ENCODE measurements at regions not wholly inside any gene's neighbourhood (a gene's known extent, or its start where the extent isn't known, plus 50 kb on each side); places are given as distances from the start of the nearest gene placed in this dataset.

DNA sequence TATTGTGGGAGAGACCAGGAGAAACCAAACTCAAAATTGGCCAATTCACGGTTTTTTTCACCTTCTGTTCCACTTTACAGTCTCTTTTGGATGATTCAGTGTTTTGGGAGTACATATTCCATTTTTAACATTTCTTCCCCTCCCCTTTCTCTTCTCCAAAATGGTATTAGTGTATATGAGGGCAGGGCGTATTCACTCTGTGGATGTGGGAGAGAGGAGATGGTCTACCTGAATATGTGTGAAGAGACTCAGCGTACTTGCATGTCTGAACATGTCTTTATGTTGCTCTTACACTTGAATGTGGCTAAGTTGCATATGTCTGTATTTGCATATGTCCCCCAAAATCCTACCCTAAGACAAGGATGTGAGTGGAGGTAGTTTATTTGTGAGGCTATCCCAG is 291.0 kb upstream of the PPP2R3A start:
- no peak for DNase-seq
- no peak for ATAC-seq
- intact Hi-C loops (cut with DNase I, micrococcal nuclease), result no loop called here

DNA sequence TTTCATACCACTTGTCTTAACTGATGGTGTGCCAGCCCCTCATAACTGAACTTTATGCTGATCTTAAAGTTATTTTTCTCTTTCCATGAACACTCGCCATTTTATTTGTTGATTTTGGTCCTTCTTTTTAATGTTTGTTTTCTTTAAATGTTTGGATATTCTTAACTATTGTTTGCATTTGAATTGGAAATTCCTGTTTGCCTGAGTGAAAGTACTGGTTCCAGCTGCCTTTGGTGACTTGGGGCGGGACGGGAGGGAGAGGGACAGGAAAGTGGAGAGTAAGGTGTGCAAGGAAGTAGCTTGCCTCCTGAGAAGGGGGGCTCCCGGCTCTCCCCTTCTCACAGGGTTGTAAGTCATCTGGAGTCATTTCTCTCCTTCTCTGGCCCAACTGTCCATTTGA is 287.1 kb upstream of the PPP2R3A start:
- DNase-seq (no peak), ATAC-seq (no peak)
- intact Hi-C loops (cut with DNase I, micrococcal nuclease), result no loop called here

- DNase-seq, result no peak
Measured at GRCh38 chr3:135688003-135688402, 277.5 kb upstream of the PPP2R3A start.

GRCh38 chr3:135690664-135691063 is 274.9 kb upstream of the PPP2R3A start:
- DNase-seq (no peak), ATAC-seq (no peak)
- intact Hi-C loops (cut with DNase I, micrococcal nuclease), result no loop called here

More at GRCh38 chr3:135688003-135688402, 277.5 kb upstream of the PPP2R3A start:
- intact Hi-C loops (cut with DNase I, micrococcal nuclease), result no loop called here
- no peak for ATAC-seq

DNA sequence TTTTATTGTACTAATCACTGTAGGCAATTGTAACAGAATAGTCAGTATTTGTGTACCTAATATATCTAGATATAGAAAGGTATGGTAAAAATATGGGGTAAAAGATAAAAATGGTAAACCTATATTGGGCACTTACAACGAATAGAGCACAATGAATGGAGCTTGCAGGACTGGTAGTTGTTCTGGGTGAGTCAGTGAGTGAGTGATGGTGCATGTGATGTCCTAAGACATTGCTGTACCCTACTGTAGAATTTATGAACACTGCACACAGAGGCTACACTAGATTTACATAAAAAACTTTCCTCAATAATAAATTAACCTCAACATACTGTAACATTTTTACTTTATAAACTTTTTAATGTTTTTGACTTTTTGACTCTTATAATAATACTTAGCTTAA is 274.3 kb upstream of the PPP2R3A start:
- intact Hi-C loops (cut with DNase I, micrococcal nuclease), result no loop called here
- ATAC-seq, result no peak
- no peak for DNase-seq

DNA sequence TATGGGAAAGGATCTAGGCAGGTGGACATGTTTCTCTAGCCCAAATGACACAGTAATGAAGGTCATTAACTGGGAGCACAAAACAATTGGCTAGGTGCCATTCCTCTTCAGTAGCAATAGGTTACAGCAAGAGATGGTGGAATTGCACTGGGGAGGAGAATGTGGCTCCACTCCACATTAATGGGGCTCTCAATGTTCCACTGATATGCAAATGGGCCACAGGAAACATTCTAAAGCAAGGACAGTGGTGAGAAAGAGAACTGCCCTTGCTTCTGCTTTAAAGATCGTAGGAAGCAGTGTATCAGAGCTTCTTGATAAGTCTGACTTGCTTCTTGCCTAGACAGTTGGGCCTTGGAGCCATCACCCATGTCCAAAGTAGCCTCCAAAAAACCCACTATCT is 271.4 kb upstream of the PPP2R3A start:
- intact Hi-C loops (cut with DNase I, micrococcal nuclease), result no loop called here
- no peak for DNase-seq
- ATAC-seq, result no peak

DNA sequence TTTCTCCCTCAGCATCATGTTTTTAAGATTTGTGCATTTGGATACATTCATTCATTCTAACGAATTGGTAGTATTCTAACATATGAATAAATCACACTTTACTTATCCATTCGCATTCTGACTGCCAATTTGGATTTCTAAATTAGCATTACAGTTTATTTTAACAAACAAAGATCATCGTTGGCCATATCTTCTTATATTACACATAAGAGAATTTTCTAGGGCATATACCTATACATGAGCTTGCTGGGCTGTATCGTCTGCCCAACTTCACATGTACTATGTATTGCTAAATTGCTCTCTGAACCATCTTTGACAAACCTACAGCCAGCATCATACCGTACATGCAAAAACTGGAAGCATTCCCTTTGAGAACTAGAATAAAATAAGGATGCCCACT is 265.8 kb upstream of the PPP2R3A start:
- no peak for DNase-seq
- intact Hi-C loops (cut with DNase I, micrococcal nuclease), result no loop called here
- no peak for ATAC-seq

GRCh38 chr3:135706758-135707375 is 258.7 kb upstream of the PPP2R3A start:
- ATAC-seq (no peak), DNase-seq (no peak)
- intact Hi-C loops (cut with DNase I, micrococcal nuclease), result no loop called here

GRCh38 chr3:135719449-135719848 is 246.1 kb upstream of the PPP2R3A start:
- intact Hi-C loops (cut with DNase I, micrococcal nuclease), result no loop called here
- DNase-seq (no peak), ATAC-seq (no peak)

DNA sequence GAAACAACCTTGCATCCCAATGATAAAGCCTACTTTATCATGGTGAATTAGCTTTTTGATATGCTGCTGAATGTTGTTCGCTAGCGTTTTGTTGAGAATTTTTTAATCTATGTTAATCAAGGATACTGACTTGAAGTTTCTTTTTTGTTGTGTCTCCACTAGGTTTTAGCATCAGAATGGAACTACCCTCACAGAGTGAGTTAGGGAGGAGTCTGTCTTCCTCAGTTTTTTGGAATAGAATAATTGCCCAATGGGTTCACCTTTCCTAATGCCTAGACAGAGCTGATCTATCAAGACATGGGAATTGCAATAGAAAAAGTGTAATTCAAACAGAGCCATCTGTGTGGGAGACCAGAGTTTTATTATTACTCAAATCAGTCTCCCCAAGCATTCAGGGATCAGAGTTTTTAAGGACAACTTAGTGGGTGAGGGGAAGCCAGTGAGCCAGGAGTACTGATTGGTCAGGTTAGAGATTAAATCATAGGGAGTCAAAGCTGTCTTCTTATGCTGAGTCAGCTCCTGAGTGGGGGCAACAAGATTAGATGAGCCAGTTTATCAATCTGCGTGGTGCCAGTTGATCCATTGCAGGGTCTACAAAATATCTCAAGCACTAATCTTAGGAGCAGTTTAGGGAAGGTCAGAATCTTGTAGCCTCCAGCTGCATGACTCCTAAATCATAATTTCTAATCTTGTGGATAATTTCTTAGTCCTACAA is 237.4 kb upstream of the PPP2R3A start:
- ATAC-seq (no peak), DNase-seq (no peak)
- intact Hi-C loops (cut with DNase I, micrococcal nuclease), result no loop called here

DNA sequence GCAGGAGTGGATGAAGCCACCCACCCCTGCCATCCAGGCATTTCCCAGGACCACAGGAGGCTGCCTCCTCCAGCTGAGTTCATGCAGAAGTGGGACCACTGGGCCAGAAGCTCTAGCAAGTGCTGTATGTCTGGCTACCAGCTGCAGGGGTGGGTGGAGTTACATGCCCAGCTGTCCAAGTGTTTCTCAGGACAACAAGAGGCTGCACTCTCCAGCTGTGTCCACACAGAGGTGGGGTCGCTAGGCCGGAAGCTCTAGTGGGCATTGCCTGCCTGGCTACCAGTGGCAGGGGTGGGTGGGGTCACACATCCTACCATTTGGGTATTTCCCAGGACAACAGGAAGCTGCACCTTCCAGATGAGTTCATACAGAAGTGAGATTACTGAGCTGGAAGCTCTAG is 234.0 kb upstream of the PPP2R3A start:
- intact Hi-C loops (cut with DNase I, micrococcal nuclease), result no loop called here
- no peak for ATAC-seq
- DNase-seq, result no peak

DNA sequence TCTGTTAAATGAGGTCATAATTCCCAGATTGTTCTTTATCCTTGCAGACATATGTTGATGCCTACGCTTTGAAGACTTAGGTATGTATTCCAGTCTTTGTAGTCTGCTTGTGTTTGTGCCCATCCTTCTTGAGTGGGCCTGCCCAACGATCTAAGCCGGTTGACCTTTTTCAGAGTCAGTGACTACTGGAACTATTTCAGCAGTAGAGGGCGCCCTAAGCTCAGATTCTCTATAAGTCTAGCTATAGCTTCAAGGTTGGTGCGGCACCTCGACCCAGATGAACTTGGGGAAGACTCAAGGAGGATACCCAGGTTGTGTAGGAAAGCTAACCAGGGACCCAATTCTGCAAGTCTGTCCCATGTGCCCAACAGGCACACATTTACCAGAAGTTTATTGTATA is 228.8 kb upstream of the PPP2R3A start:
- DNase-seq, result peak in 1 of 2 donors; percentile 49
- intact Hi-C loops (cut with DNase I, micrococcal nuclease), result no loop called here
- peak; percentile 66 for ATAC-seq

DNA sequence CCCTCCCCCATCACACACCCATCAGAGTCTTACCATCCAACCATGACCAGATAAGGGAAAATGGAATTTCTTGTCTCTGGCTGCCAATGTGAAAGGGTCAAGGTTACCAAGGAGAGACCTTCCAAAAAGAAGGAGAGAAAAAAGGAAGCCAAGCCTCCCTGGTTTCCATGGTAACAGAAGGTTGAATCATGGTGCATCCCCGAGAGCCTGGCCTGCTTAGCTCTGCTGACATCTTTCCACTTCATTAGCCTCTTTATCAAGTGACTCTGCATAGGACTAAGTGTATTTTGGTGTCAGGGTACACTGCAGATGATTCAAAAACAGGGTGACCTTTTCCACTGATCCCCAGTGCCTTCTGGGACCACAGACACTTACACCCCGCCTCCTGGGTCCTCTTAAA is 225.7 kb upstream of the PPP2R3A start:
- no peak for ATAC-seq
- intact Hi-C loops (cut with DNase I, micrococcal nuclease), result no loop called here
- DNase-seq, result no peak

- intact Hi-C loops (cut with DNase I, micrococcal nuclease), result no loop called here
- DNase-seq, result no peak
- no peak for ATAC-seq
Measured at GRCh38 chr3:135740211-135740610, 225.3 kb upstream of the PPP2R3A start.

DNA sequence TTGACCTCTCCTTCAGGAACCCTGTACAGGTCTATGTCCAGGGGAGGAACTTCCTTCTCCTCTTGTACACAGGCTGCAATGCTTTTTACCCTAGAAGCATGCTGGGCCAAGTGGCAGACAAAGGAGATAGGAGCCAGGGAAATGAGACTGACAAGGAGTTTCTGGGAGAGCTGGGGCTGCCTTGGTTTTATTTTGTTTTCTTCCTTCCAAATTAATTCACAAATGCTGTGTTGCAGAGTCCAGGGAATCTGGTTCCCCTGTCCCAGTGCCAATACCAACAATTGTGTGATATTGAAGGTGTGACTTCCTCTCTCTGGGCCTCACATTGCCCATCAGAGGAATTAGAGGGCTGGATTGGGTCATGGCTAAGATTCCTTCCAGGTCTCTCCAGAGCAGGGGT is 224.8 kb upstream of the PPP2R3A start:
- intact Hi-C loops (cut with DNase I, micrococcal nuclease), result no loop called here
- DNase-seq (no peak), ATAC-seq (no peak)

GRCh38 chr3:135751991-135752390 is 213.5 kb upstream of the PPP2R3A start:
- ATAC-seq (no peak), DNase-seq (no peak)
- intact Hi-C loops (cut with DNase I, micrococcal nuclease), result no loop called here

GRCh38 chr3:135752851-135753250 is 212.7 kb upstream of the PPP2R3A start:
- no peak for DNase-seq
- intact Hi-C loops (cut with DNase I, micrococcal nuclease), result no loop called here
- no peak for ATAC-seq

- DNase-seq (no peak), ATAC-seq (no peak)
- intact Hi-C loops (cut with DNase I, micrococcal nuclease), result no loop called here
Measured at GRCh38 chr3:135753506-135753905, 212.0 kb upstream of the PPP2R3A start.

GRCh38 chr3:135755330-135756105 is 210.0 kb upstream of the PPP2R3A start:
- intact Hi-C loops (cut with DNase I, micrococcal nuclease), result no loop called here
- ATAC-seq (no peak), DNase-seq (no peak)

DNA sequence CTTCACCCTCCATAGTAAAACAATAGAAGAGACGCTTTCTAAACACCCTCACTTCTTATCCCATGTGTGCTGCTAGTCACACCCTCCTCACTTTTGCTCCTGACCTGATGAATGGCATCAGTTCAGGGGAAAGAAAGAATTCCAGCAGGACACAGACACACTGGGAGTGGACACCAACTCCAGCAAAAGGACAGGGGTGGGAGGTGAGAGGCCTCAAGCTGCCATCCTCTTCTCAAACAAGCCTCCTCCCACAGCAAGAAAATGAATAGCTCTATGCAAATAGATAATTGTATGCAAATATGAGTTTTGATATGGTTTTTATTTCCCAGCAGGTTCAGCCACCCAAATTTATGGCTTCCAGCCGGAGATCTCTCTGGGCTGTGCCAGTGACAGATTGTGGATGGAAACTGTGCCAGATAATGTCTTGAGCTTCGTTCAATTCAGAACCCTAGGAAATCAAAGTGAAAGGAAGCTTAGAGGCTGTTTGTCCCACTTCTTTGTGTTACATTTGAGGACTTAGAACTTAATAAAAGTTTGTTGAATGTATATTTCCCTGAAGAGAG is 209.3 kb upstream of the PPP2R3A start:
- intact Hi-C loops (cut with DNase I, micrococcal nuclease), result no loop called here
- DNase-seq (no peak), ATAC-seq (no peak)
